Suppressor macrophage treated with lipopolysaccharide for 4 hours (primary cell): ENCODE measurements at regions not wholly inside any gene's neighbourhood (a gene's known extent, or its start where the extent isn't known, plus 50 kb on each side); places are given as distances from the start of the nearest gene placed in this dataset.
A peak's percentile ranks its signal among the peaks of the same experiment; 100 is the strongest.

Source experiments
- DNase-seq: peaks from one replicate; pipeline ENCODE4 v3.0.0-alpha.2; 2020

GRCh38 chr14:61129168-61129745 is 148.2 kb downstream of the SLC38A6 start:
- DNase-seq = no peak

DNA sequence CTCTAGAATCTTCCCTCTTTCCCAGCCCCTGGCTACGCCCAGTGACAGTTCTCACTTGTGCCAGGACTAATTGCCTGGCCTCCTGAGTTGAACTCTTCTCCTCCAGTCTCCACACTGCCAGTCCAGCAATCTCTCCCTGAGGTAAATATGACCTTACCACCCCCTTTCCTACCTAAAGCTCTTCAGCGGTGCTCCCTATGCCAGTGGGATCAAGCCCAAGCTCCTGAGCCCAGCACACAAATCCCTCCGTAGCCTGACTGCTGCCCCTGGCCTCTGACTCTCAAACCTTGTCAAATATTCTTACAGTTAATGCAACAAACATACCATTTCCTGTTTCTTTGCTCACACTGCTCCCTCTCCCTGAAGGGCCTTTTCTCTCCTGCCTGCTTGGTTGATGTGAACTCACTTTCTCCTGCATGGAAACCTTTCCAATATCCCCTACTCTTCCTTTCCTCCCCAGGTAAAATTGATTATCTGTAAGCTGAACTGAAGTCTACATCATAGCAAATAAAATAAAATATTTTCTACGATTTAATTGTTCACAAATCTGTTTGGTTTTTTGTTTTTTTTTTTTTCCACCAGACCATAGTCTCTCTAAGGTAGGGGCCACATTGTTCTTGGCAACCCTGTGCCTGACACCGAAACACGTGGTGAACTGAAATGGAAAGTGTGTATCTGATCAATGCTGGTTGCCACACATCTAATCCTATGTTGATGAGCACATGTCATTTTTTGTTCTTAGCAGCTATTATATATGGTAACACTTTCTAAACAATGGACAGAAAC is 147.5 kb downstream of the SLC38A6 start:
- DNase-seq = no peak

DNA sequence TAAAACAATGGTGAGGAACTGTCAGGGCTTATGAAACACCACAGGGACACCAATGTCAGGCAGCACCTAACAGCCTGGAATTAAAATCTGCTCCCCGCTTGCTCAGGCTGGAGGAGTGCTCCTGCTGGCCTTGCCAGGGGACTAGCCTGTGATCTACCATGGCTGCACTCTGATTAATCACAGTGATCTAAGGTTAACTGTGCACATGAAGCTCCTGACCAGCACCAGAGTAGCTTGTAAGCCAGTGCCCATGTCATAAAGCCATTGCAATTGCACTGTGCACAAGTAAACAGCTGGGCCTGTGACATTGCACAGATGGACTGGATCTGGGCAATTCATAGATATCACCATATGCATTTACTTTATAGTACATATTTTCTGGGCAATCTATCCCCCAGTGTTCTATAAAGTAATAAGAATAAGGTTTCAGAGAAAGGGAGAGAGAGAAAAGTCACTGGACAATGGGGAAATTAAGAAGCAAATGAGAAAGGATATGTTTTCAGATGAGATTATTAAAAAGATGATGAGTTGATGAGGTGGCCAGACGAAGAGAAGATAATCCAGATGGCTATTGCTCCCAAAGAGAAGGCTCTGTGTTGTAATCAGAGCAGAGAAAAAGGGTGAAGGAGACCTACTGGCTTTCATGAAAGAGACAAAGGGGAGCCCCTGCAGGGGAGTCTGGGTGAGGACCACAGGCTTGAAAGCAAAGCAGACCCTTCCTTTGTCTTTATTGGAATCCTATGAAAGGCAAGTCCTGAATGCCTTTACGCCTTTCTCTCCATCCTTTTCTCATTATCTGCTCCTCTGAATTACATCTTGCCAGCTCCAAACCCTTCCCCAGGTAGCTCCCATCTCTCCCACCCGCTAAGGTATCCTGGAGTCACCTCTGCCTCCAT is 145.8 kb downstream of the SLC38A6 start:
- no peak for DNase-seq

GRCh38 chr14:61125867-61126572 is 145.0 kb downstream of the SLC38A6 start:
- DNase-seq = no peak

DNA sequence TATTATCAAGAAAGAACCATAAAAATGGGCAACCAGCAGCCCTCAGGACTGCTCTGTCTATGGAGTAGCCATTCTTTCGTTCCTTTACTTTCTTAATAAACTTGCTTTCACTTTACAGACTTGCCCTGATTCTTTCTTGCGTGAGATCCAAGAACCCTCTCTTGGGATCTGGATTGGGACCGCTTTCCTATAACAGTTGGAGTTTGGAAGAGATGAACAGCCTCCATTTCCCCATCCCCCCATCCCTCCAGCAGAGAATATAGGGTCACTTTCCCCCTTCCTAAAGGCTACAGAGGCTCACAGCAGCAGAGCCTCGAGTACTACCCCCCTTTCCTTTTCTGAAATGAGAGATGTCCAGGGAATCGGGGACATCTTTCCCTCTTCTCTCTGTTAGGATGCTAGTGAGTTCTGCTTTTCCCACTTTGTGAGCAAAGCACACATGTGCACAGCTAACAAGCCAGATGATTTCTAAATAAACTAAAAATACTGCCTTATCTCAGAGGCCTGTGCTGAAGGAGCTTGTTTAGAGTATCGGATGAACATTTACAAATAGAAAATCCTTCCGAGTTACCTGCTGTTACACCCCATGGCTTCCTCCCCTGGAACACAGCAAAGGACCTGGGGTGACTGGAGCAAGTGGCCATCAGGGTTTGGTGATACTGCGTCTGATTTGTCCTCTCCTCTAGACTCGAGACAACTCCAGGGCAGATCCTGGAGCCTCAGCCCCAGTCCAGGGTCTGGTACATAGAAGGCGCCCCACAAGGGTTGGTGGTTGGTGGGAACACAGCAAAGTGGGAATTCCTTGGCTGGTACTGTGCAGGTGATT is 144.2 kb downstream of the SLC38A6 start:
- DNase-seq = no peak

GRCh38 chr14:61122862-61123261 is 141.8 kb downstream of the SLC38A6 start:
- no peak for DNase-seq

DNA sequence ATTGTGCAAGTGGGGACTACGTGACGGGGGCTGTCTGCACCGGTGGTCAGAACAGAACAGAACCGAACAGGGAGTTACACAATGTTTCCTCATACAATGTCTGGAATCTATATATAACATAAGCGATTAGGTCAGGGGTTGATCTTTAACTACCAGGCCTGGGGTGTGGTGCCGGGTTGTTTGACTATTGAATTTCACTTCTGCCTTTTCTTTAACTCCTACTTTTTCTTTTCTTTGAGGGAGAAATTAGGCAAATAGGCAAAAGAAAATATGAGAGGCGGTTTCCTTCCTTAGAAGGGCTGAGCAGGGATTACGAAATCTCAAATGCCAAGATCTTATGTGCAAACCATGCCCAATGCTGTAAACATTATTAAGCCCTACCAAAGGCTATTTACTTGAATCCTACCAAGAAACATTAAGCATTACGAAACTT is 140.3 kb downstream of the SLC38A6 start:
- DNase-seq = peak; percentile 87

DNA sequence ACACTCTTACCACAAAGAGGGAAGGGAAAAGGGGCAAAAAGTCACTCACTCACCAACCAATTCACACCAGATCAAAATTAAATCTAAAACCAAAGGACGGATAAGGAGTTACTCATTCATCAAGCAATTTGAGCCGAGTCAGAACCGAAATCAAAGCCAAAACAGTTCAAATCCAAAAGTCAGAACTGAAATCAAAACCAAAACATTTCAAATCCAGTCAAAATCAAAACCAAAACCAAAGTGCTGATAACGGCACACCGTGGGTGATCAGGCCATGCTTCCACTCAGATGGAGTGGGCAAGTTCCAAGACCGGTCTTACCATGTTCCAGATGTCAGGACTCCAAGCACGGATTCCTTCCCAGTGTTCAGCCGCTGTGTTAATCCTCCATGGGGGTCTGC is 139.5 kb downstream of the SLC38A6 start:
- DNase-seq = peak; percentile 65

DNA sequence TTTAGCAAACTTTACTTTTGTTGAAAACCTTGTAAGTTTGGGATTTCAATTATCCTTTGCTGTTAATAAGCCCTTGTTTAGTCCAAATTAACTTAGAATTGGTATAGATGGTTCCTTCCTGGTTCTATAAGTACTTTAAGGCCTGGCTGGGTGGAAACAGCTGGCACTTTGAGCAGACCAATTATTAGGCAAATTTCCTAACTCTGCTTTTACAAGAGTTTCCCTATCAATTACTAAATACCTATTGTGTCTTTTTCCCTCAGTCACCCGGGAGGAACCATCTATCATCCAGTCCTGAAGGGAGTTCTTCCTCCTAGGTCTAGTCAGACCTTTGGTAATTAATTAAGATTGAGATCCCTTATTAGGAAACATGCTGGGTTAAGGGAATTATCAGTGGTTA is 138.0 kb downstream of the SLC38A6 start:
- DNase-seq = no peak

- no peak for DNase-seq
Measured at GRCh38 chr14:61116369-61116768, 135.3 kb downstream of the SLC38A6 start.

DNA sequence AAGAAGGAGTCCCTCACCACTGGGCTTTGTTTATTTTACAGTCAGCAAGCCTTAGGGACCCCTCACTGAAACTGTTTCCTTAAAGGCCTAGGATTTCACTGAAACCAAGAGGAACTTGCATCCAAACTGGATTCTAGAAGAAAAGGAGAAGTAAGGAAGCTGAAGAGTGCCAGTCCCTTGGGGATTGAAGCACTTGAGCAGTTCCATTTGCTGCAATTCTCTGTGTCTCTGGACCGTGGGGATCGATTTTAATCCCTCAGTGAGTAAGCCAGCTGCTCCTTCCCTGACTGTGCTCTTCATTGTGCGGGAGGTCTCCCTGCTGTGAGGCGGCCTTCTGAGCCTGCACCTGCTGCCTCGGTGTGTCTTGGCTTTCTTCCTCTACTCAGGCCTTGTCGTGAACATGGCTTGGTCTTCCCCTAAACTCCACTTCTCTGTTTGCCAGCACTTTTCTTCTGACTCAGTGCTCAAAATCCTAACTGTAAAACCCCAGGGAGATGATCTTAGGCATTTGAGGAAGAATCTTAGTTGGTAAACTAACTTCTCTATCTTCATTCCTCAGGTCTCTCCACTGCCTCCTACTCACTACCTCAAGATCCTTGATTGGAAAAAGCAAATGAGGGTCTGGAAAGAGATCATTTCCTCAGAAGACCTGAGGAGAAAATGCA is 132.6 kb downstream of the SLC38A6 start:
- DNase-seq = peak; percentile 59

DNA sequence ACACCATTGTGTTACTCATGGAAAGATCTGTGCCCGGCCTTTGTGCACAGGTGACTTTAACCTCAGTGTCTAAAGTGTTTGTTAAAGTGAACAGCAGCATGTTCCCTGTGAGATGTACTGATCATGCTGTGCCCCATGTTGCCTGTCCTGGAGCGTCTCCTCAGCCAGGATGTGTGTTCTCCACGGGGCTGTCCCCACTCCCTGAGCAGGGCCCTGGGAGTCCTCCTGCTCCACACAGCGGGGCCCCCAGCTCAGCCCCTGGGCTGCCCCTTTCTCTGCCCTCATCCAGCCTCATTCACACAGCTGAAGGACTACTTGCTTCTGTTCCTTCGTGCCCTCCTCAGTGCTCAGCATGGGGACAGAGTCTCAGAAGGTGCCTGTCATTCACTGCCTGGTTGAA is 131.5 kb downstream of the SLC38A6 start:
- no peak for DNase-seq

- no peak for DNase-seq
Measured at GRCh38 chr14:61111731-61112130, 130.7 kb downstream of the SLC38A6 start.

GRCh38 chr14:61111209-61111665 is 130.2 kb downstream of the SLC38A6 start:
- DNase-seq = no peak

DNA sequence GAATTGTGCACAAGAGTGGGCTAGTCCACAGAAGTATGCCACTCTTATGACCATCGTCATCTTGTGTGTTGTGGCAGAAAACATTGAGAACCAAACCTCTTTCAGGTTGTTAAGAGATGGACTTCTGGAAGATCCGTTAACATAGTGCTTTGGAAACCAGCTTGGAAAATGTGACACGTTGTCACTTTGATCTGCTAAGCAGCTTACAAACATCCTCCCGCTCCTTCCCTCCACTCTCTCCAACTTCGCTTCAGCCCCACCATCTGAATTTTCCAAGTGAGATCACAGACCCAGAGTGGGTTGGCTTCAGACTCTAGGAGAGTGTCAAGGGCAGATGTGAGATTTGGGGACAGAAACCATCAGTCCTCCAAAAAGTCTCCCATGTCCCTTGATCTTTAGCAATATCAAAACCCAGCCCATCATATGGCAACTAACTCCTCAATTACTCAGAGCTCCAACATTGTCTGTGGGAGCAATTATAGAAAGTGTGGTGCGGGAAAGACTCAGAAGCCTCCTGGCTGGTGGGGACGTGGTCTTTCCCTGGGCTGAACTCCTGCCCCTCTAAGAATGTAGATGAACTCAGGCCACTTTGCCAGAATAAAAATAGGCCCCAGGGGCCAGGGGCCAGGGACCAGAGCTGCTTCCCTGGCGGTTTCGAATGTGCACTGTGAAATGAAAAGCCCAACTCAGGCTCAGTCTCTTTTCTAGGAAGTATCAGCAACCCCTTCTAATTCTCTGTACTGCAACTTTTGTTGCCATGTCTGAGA is 129.5 kb downstream of the SLC38A6 start:
- DNase-seq = no peak

DNA sequence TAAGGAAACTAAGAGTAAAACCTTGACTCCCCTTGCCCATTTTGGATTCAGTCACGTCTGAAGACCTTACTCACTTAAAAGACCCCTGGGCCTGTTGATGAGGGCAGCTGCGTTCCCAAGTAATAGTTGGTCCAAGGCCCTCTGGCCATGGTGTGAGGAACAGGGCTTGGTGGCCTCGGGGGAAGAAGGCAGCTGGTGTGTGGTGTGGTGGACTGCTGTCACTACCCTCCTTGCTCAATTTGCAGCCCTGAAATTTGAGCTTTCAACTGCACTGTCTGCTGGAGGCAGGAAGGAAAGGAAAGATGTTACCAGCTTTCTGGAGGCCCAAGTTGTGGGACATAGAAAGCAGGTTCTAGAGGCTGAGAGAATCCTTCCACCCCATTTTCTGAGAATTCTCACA is 128.2 kb downstream of the SLC38A6 start:
- no peak for DNase-seq

DNA sequence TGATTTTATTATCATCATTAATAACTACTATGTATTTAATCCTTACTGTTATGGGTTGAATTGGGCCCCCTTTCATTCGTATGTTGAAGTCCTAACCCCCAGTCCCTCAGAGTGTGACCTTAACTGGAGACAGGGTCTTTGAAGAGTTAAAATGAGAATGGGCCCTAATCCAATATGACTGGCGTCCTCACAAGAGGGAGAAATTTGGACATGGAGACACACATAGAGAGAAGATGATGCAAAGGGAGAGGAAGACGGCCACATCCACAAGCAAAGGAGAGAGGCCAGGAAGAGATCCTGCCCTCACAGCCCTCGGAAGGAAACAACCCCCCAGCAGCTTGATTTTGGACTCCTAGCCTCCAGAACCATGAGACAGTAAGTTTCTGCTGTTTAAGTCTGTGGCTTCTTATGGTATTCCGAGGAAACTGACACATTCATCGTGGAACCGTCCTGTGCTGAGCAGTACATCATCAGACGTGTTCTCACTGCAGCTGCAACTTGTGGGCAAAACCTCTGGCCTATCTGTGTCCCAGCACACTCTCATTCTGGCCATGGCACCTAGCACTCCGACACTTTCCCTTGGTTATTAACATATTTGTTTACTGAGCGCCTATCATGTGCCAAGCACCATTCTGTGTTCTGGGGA is 127.6 kb downstream of the SLC38A6 start:
- DNase-seq = no peak

- no peak for DNase-seq
Measured at GRCh38 chr14:61107869-61108493, 126.9 kb downstream of the SLC38A6 start.

DNA sequence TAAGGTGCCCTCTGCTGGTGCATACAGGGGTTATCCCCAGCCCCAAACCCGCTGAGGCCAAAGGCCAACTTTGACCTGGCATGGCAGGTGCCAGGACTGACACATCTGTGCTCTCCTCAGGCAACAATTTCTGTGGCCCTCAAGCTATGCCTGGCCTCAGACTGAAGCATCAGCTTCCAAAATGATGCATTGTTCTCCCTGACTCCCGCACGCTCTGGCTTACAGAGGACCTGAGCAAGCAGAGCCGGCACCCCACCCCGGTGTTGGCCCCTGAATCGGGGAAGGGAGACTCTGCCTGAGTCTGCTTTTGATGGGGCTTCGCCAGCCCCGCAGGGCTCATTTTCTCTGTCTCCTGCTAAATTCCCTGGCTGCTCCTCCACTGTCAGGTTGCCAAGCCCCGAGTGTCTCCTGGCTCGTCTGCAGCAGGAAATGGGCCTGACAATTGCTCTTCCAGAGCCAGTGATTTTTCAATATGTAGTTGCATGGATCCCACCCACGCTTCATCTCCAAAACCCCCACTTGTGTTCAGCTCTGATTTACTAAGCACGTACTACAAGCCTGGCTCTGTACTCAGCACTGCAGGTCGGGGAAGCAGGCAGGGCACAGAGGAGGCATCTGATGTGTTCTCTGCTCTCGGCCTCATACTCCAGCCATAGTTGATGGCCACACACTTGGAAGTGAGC is 126.1 kb downstream of the SLC38A6 start:
- DNase-seq = no peak
